ENCODE measurements at regions not wholly inside any gene's neighbourhood (a gene's known extent, or its start where the extent isn't known, plus 50 kb on each side); places are given as distances from the start of the nearest gene placed in this dataset.

DNA sequence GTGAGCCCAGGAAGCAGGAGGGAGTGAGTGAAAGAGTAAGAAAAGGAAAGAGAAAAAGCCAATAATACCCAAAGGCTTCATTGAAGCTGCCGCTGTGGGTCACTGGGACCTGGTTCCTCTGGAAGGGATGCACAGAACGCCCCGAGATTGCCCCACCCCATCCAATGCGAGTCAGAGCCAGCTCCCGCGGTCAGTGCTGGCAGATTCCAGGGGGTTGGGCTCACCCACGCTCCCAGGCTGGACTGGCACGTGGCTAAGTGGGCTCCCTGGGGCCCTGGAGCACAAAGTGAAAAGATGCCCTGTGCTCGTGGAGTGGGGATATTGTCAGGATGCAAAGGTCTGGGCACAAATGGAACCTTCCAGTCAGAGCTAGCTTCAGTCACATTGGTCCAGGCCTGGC lies 117.0 kb downstream of the OAT start:
- H3K4me3 ChIP-seq, result no peak overlapping the region
- H3K9ac ChIP-seq (ENCODE audit: control insufficient read depth, insufficient read depth, low read length), result no peak overlapping the region
- no peak overlapping the region for H3K4me2 ChIP-seq (ENCODE audit: control insufficient read depth, insufficient read depth)
- ATAC-seq (no peak), FAIRE-seq (no peak), DNase-seq (ENCODE audit: low read depth, low spot score) (no peak)
- CTCF ChIA-PET, result interaction anchor here (1.1 kb wide), 1 partner anchor 87 kb away, joined by 3 read pairs; no protein-coding TSS in a partner anchor
- H4K20me1 ChIP-seq (ENCODE audit: control insufficient read depth, insufficient read depth), result no peaks in the 10 kb centered on the region
- no peaks in the 10 kb centered on the region for H3K79me2 ChIP-seq (ENCODE audit: control insufficient read depth, insufficient read depth, low read length)
- H3K9me3 ChIP-seq (replicated peaks; ENCODE audit: control insufficient read depth, insufficient read depth, low read length), result peaks cover 10% of the 10 kb centered on the region; the same call in 2 of the 3 replicates
- no peaks in the 10 kb centered on the region for H3K4me1 ChIP-seq (ENCODE audit: control insufficient read depth, insufficient read depth, low read length)
- no peak overlapping the region for H2AFZ ChIP-seq (ENCODE audit: control insufficient read depth, low read depth, low read length)
- in situ Hi-C loops (cut with MboI) (no loop called here), intact Hi-C loops (cut with micrococcal nuclease; ENCODE audit: unreplicated experiment) (no loop called here)
- SMC1A ChIA-PET (ENCODE audit: uncharacterized antibody, unreplicated experiment), result no interaction called here
- BruUV-seq (replicated peaks), result no TSS peak
- no peaks in the 10 kb centered on the region for H3K27me3 ChIP-seq (replicated peaks in 1 of 2; ENCODE audit: control insufficient read depth in 2 of 2, insufficient read depth in 2 of 2, low read length in 1 of 2)
- RAD21 ChIA-PET (ENCODE audit: unreplicated experiment), result no interaction called here
- H3K36me3 ChIP-seq (ENCODE audit: control insufficient read depth in 2 of 2, insufficient read depth in 2 of 2, low read length in 1 of 2), result no peaks in the 10 kb centered on the region
- H3K27ac ChIP-seq (ENCODE audit: control insufficient read depth, insufficient read depth), result no peak overlapping the region
- WGBS (ENCODE audit: insufficient coverage, insufficient replicate concordance, low lambda C conversion rate, missing lambda C conversion rate), result 73% methylated on average over 9 of the region's 9 CpGs
- POLR2A ChIA-PET, result no interaction called here
- no peak for TF ChIP-seq RCOR1 (conservative IDR thresholded peaks at IDR 0.05; ENCODE audit: low read depth, low read length)
- TF ChIP-seq, protein P1, sequence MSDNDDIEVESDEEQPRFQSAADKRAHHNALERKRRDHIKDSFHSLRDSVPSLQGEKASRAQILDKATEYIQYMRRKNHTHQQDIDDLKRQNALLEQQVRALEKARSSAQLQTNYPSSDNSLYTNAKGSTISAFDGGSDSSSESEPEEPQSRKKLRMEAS (IDR thresholded peaks at IDR 0.05; ENCODE audit: low read depth, low read length), result no peak
- no peak for TF ChIP-seq NFXL1 (IDR thresholded peaks at IDR 0.05; ENCODE audit: borderline replicate concordance)
- TF ChIP-seq, protein P2, sequence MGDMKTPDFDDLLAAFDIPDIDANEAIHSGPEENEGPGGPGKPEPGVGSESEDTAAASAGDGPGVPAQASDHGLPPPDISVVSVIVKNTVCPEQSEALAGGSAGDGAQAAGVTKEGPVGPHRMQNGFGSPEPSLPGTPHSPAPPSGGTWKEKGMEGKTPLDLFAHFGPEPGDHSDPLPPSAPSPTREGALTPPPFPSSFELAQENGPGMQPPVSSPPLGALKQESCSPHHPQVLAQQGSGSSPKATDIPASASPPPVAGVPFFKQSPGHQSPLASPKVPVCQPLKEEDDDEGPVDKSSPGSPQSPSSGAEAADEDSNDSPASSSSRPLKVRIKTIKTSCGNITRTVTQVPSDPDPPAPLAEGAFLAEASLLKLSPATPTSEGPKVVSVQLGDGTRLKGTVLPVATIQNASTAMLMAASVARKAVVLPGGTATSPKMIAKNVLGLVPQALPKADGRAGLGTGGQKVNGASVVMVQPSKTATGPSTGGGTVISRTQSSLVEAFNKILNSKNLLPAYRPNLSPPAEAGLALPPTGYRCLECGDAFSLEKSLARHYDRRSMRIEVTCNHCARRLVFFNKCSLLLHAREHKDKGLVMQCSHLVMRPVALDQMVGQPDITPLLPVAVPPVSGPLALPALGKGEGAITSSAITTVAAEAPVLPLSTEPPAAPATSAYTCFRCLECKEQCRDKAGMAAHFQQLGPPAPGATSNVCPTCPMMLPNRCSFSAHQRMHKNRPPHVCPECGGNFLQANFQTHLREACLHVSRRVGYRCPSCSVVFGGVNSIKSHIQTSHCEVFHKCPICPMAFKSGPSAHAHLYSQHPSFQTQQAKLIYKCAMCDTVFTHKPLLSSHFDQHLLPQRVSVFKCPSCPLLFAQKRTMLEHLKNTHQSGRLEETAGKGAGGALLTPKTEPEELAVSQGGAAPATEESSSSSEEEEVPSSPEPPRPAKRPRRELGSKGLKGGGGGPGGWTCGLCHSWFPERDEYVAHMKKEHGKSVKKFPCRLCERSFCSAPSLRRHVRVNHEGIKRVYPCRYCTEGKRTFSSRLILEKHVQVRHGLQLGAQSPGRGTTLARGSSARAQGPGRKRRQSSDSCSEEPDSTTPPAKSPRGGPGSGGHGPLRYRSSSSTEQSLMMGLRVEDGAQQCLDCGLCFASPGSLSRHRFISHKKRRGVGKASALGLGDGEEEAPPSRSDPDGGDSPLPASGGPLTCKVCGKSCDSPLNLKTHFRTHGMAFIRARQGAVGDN (IDR thresholded peaks at IDR 0.05), result no peak
- no peak for TF ChIP-seq PML (IDR thresholded peaks at IDR 0.05; ENCODE audit: low read length)
- TF ChIP-seq, protein P3, sequence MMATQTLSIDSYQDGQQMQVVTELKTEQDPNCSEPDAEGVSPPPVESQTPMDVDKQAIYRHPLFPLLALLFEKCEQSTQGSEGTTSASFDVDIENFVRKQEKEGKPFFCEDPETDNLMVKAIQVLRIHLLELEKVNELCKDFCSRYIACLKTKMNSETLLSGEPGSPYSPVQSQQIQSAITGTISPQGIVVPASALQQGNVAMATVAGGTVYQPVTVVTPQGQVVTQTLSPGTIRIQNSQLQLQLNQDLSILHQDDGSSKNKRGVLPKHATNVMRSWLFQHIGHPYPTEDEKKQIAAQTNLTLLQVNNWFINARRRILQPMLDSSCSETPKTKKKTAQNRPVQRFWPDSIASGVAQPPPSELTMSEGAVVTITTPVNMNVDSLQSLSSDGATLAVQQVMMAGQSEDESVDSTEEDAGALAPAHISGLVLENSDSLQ (IDR thresholded peaks at IDR 0.05), result no peak
- no peak for TF ChIP-seq TCF3 (IDR thresholded peaks at IDR 0.05; ENCODE audit: borderline replicate concordance, insufficient read depth, low read depth, low read length)
- TF ChIP-seq ZNF274 (IDR thresholded peaks at IDR 0.05; ENCODE audit: insufficient read depth, insufficient read length), result no peak
- no peak for TF ChIP-seq PAX8 (IDR thresholded peaks at IDR 0.05)
- TF ChIP-seq, protein P4, sequence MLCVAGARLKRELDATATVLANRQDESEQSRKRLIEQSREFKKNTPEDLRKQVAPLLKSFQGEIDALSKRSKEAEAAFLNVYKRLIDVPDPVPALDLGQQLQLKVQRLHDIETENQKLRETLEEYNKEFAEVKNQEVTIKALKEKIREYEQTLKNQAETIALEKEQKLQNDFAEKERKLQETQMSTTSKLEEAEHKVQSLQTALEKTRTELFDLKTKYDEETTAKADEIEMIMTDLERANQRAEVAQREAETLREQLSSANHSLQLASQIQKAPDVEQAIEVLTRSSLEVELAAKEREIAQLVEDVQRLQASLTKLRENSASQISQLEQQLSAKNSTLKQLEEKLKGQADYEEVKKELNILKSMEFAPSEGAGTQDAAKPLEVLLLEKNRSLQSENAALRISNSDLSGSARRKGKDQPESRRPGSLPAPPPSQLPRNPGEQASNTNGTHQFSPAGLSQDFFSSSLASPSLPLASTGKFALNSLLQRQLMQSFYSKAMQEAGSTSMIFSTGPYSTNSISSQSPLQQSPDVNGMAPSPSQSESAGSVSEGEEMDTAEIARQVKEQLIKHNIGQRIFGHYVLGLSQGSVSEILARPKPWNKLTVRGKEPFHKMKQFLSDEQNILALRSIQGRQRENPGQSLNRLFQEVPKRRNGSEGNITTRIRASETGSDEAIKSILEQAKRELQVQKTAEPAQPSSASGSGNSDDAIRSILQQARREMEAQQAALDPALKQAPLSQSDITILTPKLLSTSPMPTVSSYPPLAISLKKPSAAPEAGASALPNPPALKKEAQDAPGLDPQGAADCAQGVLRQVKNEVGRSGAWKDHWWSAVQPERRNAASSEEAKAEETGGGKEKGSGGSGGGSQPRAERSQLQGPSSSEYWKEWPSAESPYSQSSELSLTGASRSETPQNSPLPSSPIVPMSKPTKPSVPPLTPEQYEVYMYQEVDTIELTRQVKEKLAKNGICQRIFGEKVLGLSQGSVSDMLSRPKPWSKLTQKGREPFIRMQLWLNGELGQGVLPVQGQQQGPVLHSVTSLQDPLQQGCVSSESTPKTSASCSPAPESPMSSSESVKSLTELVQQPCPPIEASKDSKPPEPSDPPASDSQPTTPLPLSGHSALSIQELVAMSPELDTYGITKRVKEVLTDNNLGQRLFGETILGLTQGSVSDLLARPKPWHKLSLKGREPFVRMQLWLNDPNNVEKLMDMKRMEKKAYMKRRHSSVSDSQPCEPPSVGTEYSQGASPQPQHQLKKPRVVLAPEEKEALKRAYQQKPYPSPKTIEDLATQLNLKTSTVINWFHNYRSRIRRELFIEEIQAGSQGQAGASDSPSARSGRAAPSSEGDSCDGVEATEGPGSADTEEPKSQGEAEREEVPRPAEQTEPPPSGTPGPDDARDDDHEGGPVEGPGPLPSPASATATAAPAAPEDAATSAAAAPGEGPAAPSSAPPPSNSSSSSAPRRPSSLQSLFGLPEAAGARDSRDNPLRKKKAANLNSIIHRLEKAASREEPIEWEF (IDR thresholded peaks at IDR 0.05; ENCODE audit: insufficient replicate concordance, low read depth, low read length), result no peak
- TF ChIP-seq, protein P5, sequence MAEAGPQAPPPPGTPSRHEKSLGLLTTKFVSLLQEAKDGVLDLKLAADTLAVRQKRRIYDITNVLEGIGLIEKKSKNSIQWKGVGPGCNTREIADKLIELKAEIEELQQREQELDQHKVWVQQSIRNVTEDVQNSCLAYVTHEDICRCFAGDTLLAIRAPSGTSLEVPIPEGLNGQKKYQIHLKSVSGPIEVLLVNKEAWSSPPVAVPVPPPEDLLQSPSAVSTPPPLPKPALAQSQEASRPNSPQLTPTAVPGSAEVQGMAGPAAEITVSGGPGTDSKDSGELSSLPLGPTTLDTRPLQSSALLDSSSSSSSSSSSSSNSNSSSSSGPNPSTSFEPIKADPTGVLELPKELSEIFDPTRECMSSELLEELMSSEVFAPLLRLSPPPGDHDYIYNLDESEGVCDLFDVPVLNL (IDR thresholded peaks at IDR 0.05; ENCODE audit: low read depth, low read length), result no peak
- no peak for TF ChIP-seq HDAC6 (IDR thresholded peaks at IDR 0.05; ENCODE audit: unreplicated experiment)

All from GM12878 (cell line).